ENCODE measurements at regions not wholly inside any gene's neighbourhood (a gene's known extent, or its start where the extent isn't known, plus 50 kb on each side); places are given as distances from the start of the nearest gene placed in this dataset.
A peak's percentile ranks its signal among the peaks of the same experiment; 100 is the strongest.

- DNase-seq (ENCODE audit: low spot score): no peak
Observed at GRCh38 chr2:12057436-12058166, 311.2 kb downstream of the LPIN1 start.

DNA sequence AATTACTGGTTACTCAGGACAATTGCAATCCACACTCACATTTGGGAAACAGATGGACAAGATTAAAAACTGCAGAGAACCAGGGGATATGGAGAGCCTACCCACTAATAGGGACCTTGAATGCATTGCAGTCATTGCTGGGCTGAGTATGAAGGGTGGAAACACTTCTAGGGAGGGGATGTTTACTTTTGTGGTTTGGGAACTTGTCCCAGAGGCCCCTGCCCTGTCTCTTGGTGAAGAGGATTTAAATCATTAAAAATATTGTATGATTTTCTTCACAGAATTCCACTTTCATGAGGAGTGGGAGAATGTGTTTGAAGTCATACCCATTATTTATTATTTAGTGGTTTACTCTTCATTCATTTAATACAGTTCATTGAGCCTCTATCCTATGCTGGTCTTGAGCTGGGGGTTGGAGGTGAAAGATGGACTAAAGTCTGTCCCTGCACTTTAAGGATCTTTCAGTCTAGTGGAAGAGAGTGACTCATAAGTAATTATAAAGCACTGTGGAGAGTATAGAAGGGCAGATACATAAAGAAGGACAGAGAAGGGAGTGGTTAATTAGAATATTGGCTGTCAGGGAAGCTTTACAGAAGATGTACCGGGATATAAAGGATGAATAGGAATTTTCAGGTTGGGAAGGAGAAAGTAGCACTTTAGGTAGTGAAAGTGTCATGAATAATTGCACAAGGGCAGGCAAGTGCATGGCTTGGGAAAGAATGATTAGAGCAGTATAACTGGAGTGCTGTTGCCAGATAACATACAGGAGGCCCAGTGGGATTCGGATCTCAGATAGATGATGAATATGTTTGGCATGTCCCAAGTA, 313.4 kb downstream of the LPIN1 start:
- DNase-seq (ENCODE audit: low spot score): no peak

GRCh38 chr2:12060886-12061285, 314.5 kb downstream of the LPIN1 start:
- no peak for DNase-seq (ENCODE audit: low spot score)

GRCh38 chr2:12061286-12062052, 315.0 kb downstream of the LPIN1 start:
- DNase-seq (ENCODE audit: low spot score): no peak

DNA sequence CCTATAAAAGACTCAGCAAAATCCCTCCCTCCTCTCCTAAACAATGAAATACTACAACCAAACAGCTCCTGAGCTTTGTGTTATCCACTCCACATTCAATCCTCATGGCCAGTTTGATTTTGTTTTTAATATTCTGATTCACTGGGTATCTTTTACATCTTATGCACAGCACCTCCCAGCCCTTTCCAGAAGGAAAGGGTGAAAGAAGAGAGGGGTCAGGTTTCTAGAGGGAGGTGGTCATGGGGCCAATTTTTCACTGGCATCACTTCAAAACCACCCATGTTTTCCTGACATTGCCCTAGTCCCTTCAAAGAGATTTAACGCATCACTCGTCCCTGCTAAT, 315.6 kb downstream of the LPIN1 start:
- no peak for DNase-seq (ENCODE audit: low spot score)

- DNase-seq (ENCODE audit: low spot score): no peak
Observed at GRCh38 chr2:12063210-12063609, 316.8 kb downstream of the LPIN1 start.

DNA sequence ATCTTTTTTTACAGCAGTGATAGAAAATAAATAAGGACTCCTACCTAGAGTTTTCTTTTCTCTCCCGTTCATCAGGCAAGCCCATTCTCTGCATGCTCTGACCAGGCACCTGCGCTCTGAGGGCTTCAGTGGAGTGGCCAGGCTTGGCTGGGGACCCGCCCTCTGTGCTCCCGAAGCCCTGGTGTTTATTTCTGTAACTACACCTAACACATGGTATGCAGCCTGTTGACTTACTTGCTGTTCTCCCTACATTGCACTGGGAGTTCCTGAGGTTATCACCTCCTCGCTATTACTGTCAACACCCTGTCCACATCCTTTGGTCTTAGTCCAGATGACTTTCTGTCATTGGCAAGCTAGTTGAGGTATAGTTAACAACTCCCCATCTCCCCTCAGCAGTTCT, 317.7 kb downstream of the LPIN1 start:
- no peak for DNase-seq (ENCODE audit: low spot score)

GRCh38 chr2:12066116-12066515, 319.7 kb downstream of the LPIN1 start:
- no peak for DNase-seq (ENCODE audit: low spot score)

- DNase-seq (ENCODE audit: low spot score): no peak
Observed at GRCh38 chr2:12066986-12067385, 320.6 kb downstream of the LPIN1 start.

GRCh38 chr2:12068796-12069538, 322.5 kb downstream of the LPIN1 start:
- no peak for DNase-seq (ENCODE audit: low spot score)

DNA sequence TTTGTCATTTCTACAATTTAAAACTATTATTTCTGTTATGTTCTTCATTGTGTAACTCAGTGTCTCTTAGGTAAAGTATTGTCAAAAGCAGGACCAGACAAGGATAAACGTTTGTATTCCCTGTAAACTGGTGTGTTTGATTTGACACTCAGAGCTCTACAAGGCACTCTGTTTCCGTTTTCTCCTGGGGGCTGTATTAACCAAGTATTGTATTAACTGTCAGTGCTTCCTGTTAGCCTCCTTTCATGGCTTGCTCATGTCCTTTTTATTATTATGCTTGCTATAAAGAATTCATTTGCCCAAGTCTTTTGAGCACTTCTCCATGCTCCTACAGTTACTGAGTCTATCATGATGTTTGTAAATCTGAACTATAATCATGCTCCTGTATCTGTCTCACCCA, 323.7 kb downstream of the LPIN1 start:
- DNase-seq (ENCODE audit: low spot score): no peak

DNA sequence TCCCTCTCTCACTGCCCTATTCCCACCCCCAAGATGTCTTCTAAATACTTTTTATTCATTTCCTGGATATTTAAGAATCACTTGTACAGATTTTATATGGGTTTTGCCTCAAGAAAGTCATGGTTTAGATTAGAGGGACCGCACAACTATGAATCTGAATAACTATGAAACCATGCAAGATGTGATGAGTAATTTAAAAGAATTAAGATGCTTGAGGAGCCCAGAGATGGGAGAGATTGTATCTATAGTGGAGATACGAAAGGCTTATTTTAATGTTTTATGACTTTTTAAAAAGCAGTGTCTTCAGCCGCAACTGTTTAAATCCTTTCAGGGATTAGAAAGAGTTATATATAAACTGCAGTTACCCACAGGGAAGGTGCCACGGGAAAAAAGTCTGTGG, 324.1 kb downstream of the LPIN1 start:
- peak; percentile 33 for DNase-seq (ENCODE audit: low spot score)

DNA sequence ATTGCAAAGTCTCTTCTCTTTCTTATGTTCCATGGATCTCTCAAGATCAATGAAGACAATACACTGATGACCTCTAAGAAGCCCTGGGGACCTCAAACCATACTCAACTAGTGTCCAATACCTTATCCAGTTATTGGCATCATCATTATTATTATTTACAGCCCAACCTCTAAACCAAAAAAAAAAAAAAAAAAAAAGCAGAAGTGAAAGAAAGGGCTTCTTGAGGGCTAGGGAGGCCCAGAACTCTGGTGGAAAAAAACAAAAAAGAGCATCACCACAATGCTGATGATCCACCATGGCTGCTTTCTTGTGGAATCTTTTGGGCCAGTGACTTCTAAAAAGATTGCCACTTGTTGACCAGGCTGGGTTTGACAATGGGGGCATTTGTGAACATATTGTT, 324.9 kb downstream of the LPIN1 start:
- no peak for DNase-seq (ENCODE audit: low spot score)

- no peak for DNase-seq (ENCODE audit: low spot score)
Observed at GRCh38 chr2:12073217-12073852, 326.9 kb downstream of the LPIN1 start.

- no peak for DNase-seq (ENCODE audit: low spot score)
Observed at GRCh38 chr2:12074126-12074844, 327.9 kb downstream of the LPIN1 start.

DNA sequence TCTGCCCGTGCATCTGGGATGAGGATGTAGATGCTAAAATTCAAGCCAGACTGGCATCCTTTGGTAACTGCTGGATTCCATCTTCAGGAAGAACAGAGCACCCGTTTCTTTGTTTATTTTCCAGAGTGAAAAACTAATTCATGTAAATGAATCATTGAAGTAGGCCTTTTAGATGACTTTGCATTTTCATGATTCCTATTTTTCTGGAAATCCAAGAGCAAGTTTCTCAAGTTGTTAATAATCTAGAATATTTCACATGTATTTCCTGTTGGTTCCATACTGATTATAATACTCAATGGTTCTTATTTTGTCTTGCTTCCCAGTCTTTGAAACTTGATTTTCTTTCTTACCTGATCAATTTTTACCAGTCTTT, 328.4 kb downstream of the LPIN1 start:
- DNase-seq (ENCODE audit: low spot score): no peak

DNA sequence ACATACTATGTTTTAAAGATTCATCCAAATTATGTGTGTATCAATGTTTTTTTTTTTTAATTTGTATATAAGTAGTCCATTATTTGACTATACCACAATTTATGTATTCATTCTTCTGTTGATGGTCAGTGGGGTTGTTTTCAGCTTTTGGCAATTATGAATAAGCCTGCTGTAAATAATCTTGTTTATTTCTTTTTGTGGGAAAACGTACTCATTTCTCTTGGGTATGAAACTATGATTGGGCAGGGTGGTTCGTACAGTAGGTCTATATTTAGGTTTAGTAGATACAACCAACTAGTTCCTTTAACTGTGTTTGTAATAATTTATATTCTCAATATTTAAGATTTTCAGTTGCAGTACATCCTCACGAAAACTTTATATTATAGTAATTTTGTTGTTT, 329.2 kb downstream of the LPIN1 start:
- DNase-seq (ENCODE audit: low spot score): no peak

- DNase-seq (ENCODE audit: low spot score): no peak
Observed at GRCh38 chr2:12076810-12077209, 330.4 kb downstream of the LPIN1 start.

DNA sequence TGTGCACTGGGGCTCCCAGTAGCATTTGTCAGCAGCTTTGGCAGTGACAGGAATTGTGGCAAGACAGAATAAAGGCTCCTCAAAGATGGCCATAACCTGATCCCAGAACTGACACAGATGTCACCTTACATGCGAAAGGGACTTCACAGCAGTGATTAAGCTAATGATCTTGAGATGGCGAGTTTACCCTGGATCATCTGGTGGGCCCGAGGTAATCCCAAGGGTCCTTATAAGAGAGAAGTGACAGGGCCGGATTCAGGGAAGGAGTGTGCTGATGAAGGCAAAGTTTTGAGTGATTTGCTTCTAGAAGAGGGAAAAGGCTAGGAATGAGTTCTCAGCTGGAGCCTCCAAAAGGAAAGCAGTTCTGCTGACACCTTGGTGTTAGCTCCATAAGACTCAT, 333.9 kb downstream of the LPIN1 start:
- no peak for DNase-seq (ENCODE audit: low spot score)

DNA sequence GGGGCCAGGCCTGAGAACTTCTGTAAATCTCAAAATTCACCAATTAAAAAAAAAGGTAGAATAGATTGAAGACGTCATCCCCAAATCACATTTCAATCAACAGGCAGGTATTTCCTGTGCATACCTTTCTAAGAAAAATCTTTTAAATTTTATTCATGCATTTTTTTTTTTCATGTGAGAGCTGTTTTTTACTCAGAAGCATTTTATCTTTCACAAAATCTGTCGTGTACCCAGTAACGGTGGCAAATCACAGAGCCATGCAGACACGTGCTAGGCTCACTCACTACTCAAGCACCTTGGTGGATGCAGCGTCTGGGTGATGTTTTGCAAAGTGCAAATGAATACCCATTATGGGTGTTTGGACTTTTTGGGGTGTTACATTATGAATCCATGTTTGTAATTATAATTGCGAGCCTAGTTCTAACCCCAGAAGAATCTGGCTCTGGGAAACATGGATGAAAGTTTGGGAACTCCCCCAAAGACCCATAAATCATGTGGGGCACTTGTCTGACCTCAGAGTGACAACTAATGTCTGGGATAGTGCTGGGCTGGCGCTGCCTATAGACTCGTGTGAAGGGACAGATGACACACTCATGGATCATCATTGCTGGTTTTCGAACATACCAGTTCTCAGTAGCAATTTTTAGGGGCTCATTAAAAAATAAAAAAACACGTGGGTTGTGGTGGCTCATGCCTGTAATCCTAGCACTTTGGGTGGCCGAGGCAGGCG, 335.2 kb downstream of the LPIN1 start:
- no peak for DNase-seq (ENCODE audit: low spot score)
